Endothelial cell of umbilical vein (primary cell): ENCODE measurements at regions not wholly inside any gene's neighbourhood (a gene's known extent, or its start where the extent isn't known, plus 50 kb on each side); places are given as distances from the start of the nearest gene placed in this dataset.

Source experiments
- BruUV-seq: library from RNA; stranded (reverse); fragments of 400-500 nt; replicated peaks from 2 replicates; lab custom pipeline; 2021; lab: Mats Ljungman, UMichigan
- CTCF ChIA-PET: fragments of 300-600, 350-600 bp; sonication (Branson Sonifier 250); formaldehyde crosslinking; loops from one replicate; lab custom pipeline; 2021; ENCODE audit warnings: antibody characterized with exemption, inconsistent platforms; lab: Charles Lee
- POLR2A ChIA-PET: fragments of 300-600, 350-600 bp; sonication (Branson Sonifier 250); formaldehyde crosslinking; loops from one replicate; lab custom pipeline; 2021; ENCODE audit warnings: antibody characterized with exemption, inconsistent platforms; lab: Charles Lee
- DNase-seq: peaks from one replicate; pipeline ENCODE4 v3.0.0-alpha.2; 2011; ENCODE audit warnings: low read depth, low spot score
- FAIRE-seq: peaks from 2 replicates; lab custom pipeline; 2011; peaks lifted over from hg19 to GRCh38; lab: Jason Lieb, UNC
- H2AFZ ChIP-seq: 2 replicates; pipeline ENCODE4 v1.6.0; 2012; ENCODE audit warnings: low read depth, low read length, control low read depth, inconsistent platforms
- H3K27ac ChIP-seq: 2 replicates; pipeline ENCODE4 v1.5.1; 2011; ENCODE audit warnings: low read depth, mild to moderate bottlenecking, control low read depth, low read length, moderate library complexity; ENCODE audit not compliant: insufficient read depth
- H3K27me3 ChIP-seq, 2 experiments: 2 replicates each; pipeline versions ENCODE4 v1.6.0 to v1.6.1; 2011; ENCODE audit warnings: low read length in 2 of 2, mixed read lengths in 1 of 2; ENCODE audit not compliant: control insufficient read depth in 2 of 2, insufficient read depth in 2 of 2
- H3K36me3 ChIP-seq, 2 experiments: 2 replicates in 1 of 2; 3 replicates in 1 of 2; pipeline ENCODE4 v1.5.1; 2011; ENCODE audit warnings: low read length in 2 of 2, mild to moderate bottlenecking in 1 of 2, moderate library complexity in 1 of 2; ENCODE audit not compliant: control insufficient read depth in 2 of 2, insufficient read depth in 2 of 2; ENCODE audit errors: extremely low read depth in 1 of 2
- H3K4me1 ChIP-seq: 3 replicates; pipeline ENCODE4 v1.5.1; 2011; ENCODE audit warnings: mild to moderate bottlenecking, low read length; ENCODE audit not compliant: control insufficient read depth, insufficient read depth; ENCODE audit errors: extremely low read depth
- H3K4me2 ChIP-seq: 2 replicates; pipeline ENCODE4 v1.6.1; 2011; ENCODE audit warnings: low read length, control low read depth, mixed read lengths; ENCODE audit not compliant: insufficient read depth
- H3K4me3 ChIP-seq, 3 experiments: fragments of 200-600 bp in 1 of 3; sonication (generic), shearing (Covaris generic) in 1 of 3; replicated peaks in 1 of 3; 2 replicates each; pipeline ENCODE4 v1.5.1; 2011 to 2016; ENCODE audit warnings: control low read depth in 3 of 3, low read length in 3 of 3, mild to moderate bottlenecking in 2 of 3, inconsistent platforms in 1 of 3, low read depth in 1 of 3, moderate library complexity in 1 of 3; ENCODE audit not compliant: insufficient read depth in 1 of 3
- H3K79me2 ChIP-seq: 2 replicates; pipeline ENCODE4 v1.6.0; 2012; ENCODE audit warnings: low read length, inconsistent platforms; ENCODE audit not compliant: control insufficient read depth, insufficient read depth
- H3K9ac ChIP-seq: replicated peaks from 2 replicates; pipeline ENCODE3; 2011; ENCODE audit warnings: low read length, control low read depth; ENCODE audit not compliant: insufficient read depth; ENCODE audit errors: extremely low read depth
- H3K9me1 ChIP-seq: replicated peaks from 3 replicates; pipeline ENCODE4 v1.6.0; 2011; ENCODE audit warnings: mild to moderate bottlenecking, low read length; ENCODE audit not compliant: control insufficient read depth, insufficient read depth; ENCODE audit errors: extremely low read depth
- H3K9me3 ChIP-seq: replicated peaks from 2 replicates; pipeline ENCODE4 v1.5.1; 2012; ENCODE audit warnings: low read length, inconsistent platforms; ENCODE audit not compliant: control insufficient read depth, insufficient read depth
- H4K20me1 ChIP-seq: replicated peaks from 2 replicates; pipeline ENCODE3; 2011; ENCODE audit warnings: mild to moderate bottlenecking, low read length; ENCODE audit not compliant: control insufficient read depth, insufficient read depth; ENCODE audit errors: extremely low read depth
- EZH2 ChIP-seq: IDR thresholded peaks from 2 replicates; pipeline ENCODE4 v1.6.1; 2012; ENCODE audit warnings: borderline replicate concordance, low read depth, mild to moderate bottlenecking, moderate library complexity, low read length, inconsistent platforms; ENCODE audit not compliant: severe bottlenecking
- FOS ChIP-seq: IDR thresholded peaks from 2 replicates; pipeline ENCODE4 v1.6.1; 2011; ENCODE audit warnings: mild to moderate bottlenecking, low read length, moderate library complexity, borderline replicate concordance; ENCODE audit not compliant: insufficient read depth
- GATA2 ChIP-seq: IDR thresholded peaks from 2 replicates; pipeline ENCODE4 v1.7.0; 2011; ENCODE audit warnings: low read depth, mild to moderate bottlenecking, moderate library complexity, mixed read lengths, low read length; ENCODE audit not compliant: insufficient read length, insufficient read depth
- JUN ChIP-seq: IDR thresholded peaks from 2 replicates; pipeline ENCODE4 v1.6.1; 2011; ENCODE audit warnings: borderline replicate concordance, low read depth; ENCODE audit not compliant: insufficient read length, insufficient read depth
- MYC ChIP-seq: IDR thresholded peaks from one replicate; pipeline ENCODE4 v1.6.1; 2011; ENCODE audit warnings: mild to moderate bottlenecking, low read depth, low read length
- POLR2A ChIP-seq: IDR thresholded peaks from 2 replicates; pipeline ENCODE4 v1.6.1; 2012; ENCODE audit warnings: low read depth, mild to moderate bottlenecking, control low read depth, low read length
- POLR2AphosphoS5 ChIP-seq: IDR thresholded peaks from 2 replicates; pipeline ENCODE4 v1.6.1; 2012; ENCODE audit warnings: low read depth, mild to moderate bottlenecking, control low read depth, low read length, moderate library complexity; ENCODE audit not compliant: insufficient read depth
- dilution Hi-C: fragments of 300-500 bp; cut with MboI; formaldehyde crosslinking; loops from one replicate; pipeline ENCODE4 v1.15.0; 2019; ENCODE audit warnings: low sequenced_read_pairs; ENCODE audit not compliant: extremely low pct_ligation_motif_present
- intact Hi-C: fragments of 100-400 bp; cut with micrococcal nuclease; formaldehyde crosslinking; loops from one replicate; pipeline ENCODE4 v1.10.0; 2022
- TF ChIP-seq, protein P1 (sequence below): IDR thresholded peaks from 2 replicates; pipeline ENCODE4 v1.6.1; 2011; ENCODE audit not compliant: insufficient read depth, insufficient read length
- TF ChIP-seq, protein P2 (sequence below), 2 donors: IDR thresholded peaks; 1 replicate in 1 of 2; 2 replicates in 1 of 2; pipeline ENCODE4 v1.5.1; 2011; ENCODE audit warnings: low read length in 2 of 2, mild to moderate bottlenecking in 2 of 2, moderate library complexity in 2 of 2, control low read depth in 1 of 2, inconsistent platforms in 1 of 2, low read depth in 1 of 2; ENCODE audit not compliant: insufficient read depth in 1 of 2; ENCODE audit errors: extremely low read depth in 1 of 2

DNA sequence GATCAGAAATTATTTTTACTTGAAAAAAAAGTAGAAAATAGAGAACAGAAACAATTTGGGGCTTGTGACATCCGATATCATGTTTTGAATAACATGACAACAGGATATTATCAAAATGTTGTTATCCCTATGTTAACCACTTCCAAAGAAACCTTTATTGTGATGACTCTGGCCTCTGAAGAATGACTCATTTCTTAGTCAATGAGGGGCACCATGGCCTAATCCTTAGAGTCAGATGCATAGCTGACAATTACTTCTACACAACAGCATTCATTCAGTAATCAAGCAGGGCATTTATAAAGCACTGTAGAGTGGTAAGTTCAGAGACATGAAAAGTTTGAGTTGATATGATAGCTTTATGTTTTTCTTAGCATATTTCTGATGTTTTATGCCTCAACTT lies 703.0 kb downstream of the RNF144A start:
- no peak overlapping the region for H3K4me3 ChIP-seq
- H3K36me3 ChIP-seq = no peaks in the 10 kb centered on the region
- ChIA-PET POLR2A (no interaction called here), CTCF (no interaction called here)
- BruUV-seq = no TSS peak
- H3K79me2 ChIP-seq = no peaks in the 10 kb centered on the region
- dilution Hi-C loops (no loop called here), intact Hi-C loops (no loop called here)
- no peak overlapping the region for H3K9ac ChIP-seq
- H3K9me3 ChIP-seq = peaks cover 4% of the 10 kb centered on the region
- no peaks in the 10 kb centered on the region for H3K9me1 ChIP-seq
- H3K4me1 ChIP-seq = no peaks in the 10 kb centered on the region
- TF ChIP-seq POLR2AphosphoS5 = no peak
- no peak for TF ChIP-seq EZH2
- no peak for DNase-seq
- no peak overlapping the region for H3K4me2 ChIP-seq
- H3K27me3 ChIP-seq = no peaks in the 10 kb centered on the region
- no peaks in the 10 kb centered on the region for H4K20me1 ChIP-seq
- no peak overlapping the region for H2AFZ ChIP-seq
- FAIRE-seq = no peak
- no peak overlapping the region for H3K27ac ChIP-seq

DNA sequence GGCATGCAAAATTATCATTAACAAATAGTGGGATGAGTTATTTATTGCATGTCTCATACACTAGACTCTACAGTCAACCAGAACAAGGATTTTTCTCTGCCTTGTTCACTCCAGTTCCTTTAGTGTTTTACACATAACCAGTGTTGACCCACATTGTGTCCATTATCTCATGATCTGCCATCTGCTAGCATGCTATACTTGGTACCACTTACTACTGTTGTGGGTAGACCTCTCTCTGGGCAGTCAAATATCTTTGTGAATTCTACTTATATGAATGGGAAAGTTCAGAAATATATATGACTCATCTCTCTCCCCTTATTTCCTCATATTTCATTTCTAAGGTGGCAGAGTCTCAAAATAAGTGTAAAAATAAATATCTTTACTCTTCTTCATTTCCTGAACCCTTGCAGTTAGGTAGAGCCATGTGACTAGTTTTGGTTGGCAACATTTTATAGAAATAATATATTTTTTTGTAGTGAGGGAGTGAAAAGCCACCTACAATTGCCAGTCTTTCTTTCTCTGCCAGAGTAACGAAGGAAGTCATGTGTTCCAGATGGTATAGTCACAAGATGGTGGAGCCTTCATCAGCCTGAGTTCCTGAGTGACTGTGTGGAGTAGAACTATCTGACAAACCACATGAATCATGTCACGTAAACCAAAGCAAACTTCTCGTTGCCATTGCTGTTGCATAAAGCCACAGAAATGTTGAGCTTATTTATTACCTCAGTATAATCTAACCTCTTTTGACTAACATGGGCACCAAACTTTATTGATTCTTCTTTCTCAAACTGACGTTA lies 704.0 kb downstream of the RNF144A start:
- Histone ChIP-seq H3K4me1 (no peaks in the 10 kb centered on the region), H4K20me1 (no peaks in the 10 kb centered on the region), H3K9me1 (no peaks in the 10 kb centered on the region), H3K4me2 (no peak overlapping the region), H3K27me3 (no peaks in the 10 kb centered on the region), H3K27ac (no peak overlapping the region), H3K9ac (no peak overlapping the region), H2AFZ (no peak overlapping the region), H3K36me3 (no peaks in the 10 kb centered on the region), H3K9me3 (peaks cover 4% of the 10 kb centered on the region), H3K4me3 (no peak overlapping the region), H3K79me2 (no peaks in the 10 kb centered on the region)
- no TSS peak for BruUV-seq
- CTCF ChIA-PET = no interaction called here
- TF ChIP-seq POLR2A (no peak), FOS (no peak), JUN (no peak), MYC (no peak), EZH2 (no peak), POLR2AphosphoS5 (no peak), GATA2 (no peak)
- TF ChIP-seq, protein P1, sequence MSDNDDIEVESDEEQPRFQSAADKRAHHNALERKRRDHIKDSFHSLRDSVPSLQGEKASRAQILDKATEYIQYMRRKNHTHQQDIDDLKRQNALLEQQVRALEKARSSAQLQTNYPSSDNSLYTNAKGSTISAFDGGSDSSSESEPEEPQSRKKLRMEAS = no peak
- TF ChIP-seq, protein P2, sequence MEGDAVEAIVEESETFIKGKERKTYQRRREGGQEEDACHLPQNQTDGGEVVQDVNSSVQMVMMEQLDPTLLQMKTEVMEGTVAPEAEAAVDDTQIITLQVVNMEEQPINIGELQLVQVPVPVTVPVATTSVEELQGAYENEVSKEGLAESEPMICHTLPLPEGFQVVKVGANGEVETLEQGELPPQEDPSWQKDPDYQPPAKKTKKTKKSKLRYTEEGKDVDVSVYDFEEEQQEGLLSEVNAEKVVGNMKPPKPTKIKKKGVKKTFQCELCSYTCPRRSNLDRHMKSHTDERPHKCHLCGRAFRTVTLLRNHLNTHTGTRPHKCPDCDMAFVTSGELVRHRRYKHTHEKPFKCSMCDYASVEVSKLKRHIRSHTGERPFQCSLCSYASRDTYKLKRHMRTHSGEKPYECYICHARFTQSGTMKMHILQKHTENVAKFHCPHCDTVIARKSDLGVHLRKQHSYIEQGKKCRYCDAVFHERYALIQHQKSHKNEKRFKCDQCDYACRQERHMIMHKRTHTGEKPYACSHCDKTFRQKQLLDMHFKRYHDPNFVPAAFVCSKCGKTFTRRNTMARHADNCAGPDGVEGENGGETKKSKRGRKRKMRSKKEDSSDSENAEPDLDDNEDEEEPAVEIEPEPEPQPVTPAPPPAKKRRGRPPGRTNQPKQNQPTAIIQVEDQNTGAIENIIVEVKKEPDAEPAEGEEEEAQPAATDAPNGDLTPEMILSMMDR (IDR thresholded peaks at IDR 0.05; ENCODE audit: extremely low read depth in 1 of 2, insufficient read depth in 1 of 2, low read depth in 1 of 2, low read length in 2 of 2) = no peak
- DNase-seq (no peak), FAIRE-seq (no peak)
- dilution Hi-C loops = no loop called here
- intact Hi-C loops = no loop called here
- POLR2A ChIA-PET = no interaction called here
